ENCODE measurements at regions not wholly inside any gene's neighbourhood (a gene's known extent, or its start where the extent isn't known, plus 50 kb on each side); places are given as distances from the start of the nearest gene placed in this dataset.

- Histone ChIP-seq H3K27me3 (no peaks in the 10 kb centered on the region), H3K4me3 (no peak overlapping the region), H3K9me3 (peaks cover 0 to 2% of the 10 kb centered on the region in 2 donors), H3K4me1 (no peaks in the 10 kb centered on the region), H3K36me3 (no peaks in the 10 kb centered on the region), H3K27ac (no peak overlapping the region)
- TF ChIP-seq CTCF (IDR thresholded peaks at IDR 0.05), result no peak
- TF ChIP-seq POLR2AphosphoS5 (IDR thresholded peaks at IDR 0.05), result no peak
- TF ChIP-seq POLR2A (IDR thresholded peaks at IDR 0.05), result no peak
- DNase-seq (ENCODE audit: low spot score in 2 of 2), result no peak
- intact Hi-C loops (cut with DNase I; ENCODE audit: low total_unique reads), result no loop called here
These were observed 1205.5 kb downstream of the ARAP2 start for GRCh38 chr4:35038845-35039244.

GRCh38 chr4:35052546-35052945, 1191.8 kb downstream of the ARAP2 start:
- intact Hi-C loops (cut with DNase I; ENCODE audit: low total_unique reads), result no loop called here
- Histone ChIP-seq H3K4me1 (no peaks in the 10 kb centered on the region), H3K9me3 (no peaks in the 10 kb centered on the region), H3K4me3 (no peak overlapping the region), H3K36me3 (no peaks in the 10 kb centered on the region), H3K27ac (no peak overlapping the region), H3K27me3 (no peaks in the 10 kb centered on the region)
- TF ChIP-seq POLR2A (IDR thresholded peaks at IDR 0.05) (no peak), CTCF (IDR thresholded peaks at IDR 0.05) (no peak), POLR2AphosphoS5 (IDR thresholded peaks at IDR 0.05) (no peak)
- DNase-seq (ENCODE audit: low spot score in 2 of 2), result no peak

- H3K27ac ChIP-seq, result no peak overlapping the region
- H3K36me3 ChIP-seq, result no peaks in the 10 kb centered on the region
- no peak overlapping the region for H3K4me3 ChIP-seq
- no peaks in the 10 kb centered on the region for H3K4me1 ChIP-seq
- H3K27me3 ChIP-seq, result no peaks in the 10 kb centered on the region
- DNase-seq (ENCODE audit: low spot score in 2 of 2), result no peak
- intact Hi-C loops (cut with DNase I; ENCODE audit: low total_unique reads), result no loop called here
- TF ChIP-seq POLR2AphosphoS5 (IDR thresholded peaks at IDR 0.05), result no peak
- TF ChIP-seq POLR2A (IDR thresholded peaks at IDR 0.05), result no peak
- TF ChIP-seq CTCF (IDR thresholded peaks at IDR 0.05), result no peak
- peaks cover 0 to 6% of the 10 kb centered on the region in 2 donors for H3K9me3 ChIP-seq
These were observed 1181.2 kb downstream of the ARAP2 start for GRCh38 chr4:35063031-35063570.

GRCh38 chr4:35066406-35066805, 1177.9 kb downstream of the ARAP2 start:
- no peak overlapping the region for H3K4me3 ChIP-seq
- no peaks in the 10 kb centered on the region for H3K27me3 ChIP-seq
- H3K9me3 ChIP-seq, result no peaks in the 10 kb centered on the region
- no peak overlapping the region for H3K27ac ChIP-seq
- intact Hi-C loops (cut with DNase I; ENCODE audit: low total_unique reads), result no loop called here
- DNase-seq (ENCODE audit: low spot score in 2 of 2), result no peak
- no peaks in the 10 kb centered on the region for H3K36me3 ChIP-seq
- H3K4me1 ChIP-seq, result no peaks in the 10 kb centered on the region
- no peak for TF ChIP-seq CTCF (IDR thresholded peaks at IDR 0.05)
- no peak for TF ChIP-seq POLR2A (IDR thresholded peaks at IDR 0.05)
- no peak for TF ChIP-seq POLR2AphosphoS5 (IDR thresholded peaks at IDR 0.05)

- Histone ChIP-seq H3K27me3 (no peaks in the 10 kb centered on the region), H3K36me3 (no peaks in the 10 kb centered on the region), H3K4me1 (no peaks in the 10 kb centered on the region), H3K9me3 (no peaks in the 10 kb centered on the region), H3K4me3 (no peak overlapping the region), H3K27ac (no peak overlapping the region)
- intact Hi-C loops (cut with DNase I; ENCODE audit: low total_unique reads), result no loop called here
- TF ChIP-seq CTCF (IDR thresholded peaks at IDR 0.05) (no peak), POLR2AphosphoS5 (IDR thresholded peaks at IDR 0.05) (no peak), POLR2A (IDR thresholded peaks at IDR 0.05) (no peak)
- DNase-seq (ENCODE audit: low spot score in 2 of 2), result no peak
These were observed 1163.5 kb downstream of the ARAP2 start for GRCh38 chr4:35080799-35081198.
